ENCODE measurements at regions not wholly inside any gene's neighbourhood (a gene's known extent, or its start where the extent isn't known, plus 50 kb on each side); places are given as distances from the start of the nearest gene placed in this dataset.

- Histone ChIP-seq H3K4me3 (ENCODE audit: low read depth, low read length) (no peak overlapping the region), H3K27ac (ENCODE audit: low read depth, low read length) (no peak overlapping the region), H3K9me3 (ENCODE audit: control insufficient read depth, insufficient read depth, low read length) (no peaks in the 10 kb centered on the region), H3K27me3 (ENCODE audit: control insufficient read depth, insufficient read depth, low read length) (peaks cover 6% of the 10 kb centered on the region)
- TF ChIP-seq CTCF (IDR thresholded peaks at IDR 0.05; ENCODE audit: low read depth, low read length): no peak
- ChIA-PET CTCF (no interaction called here), POLR2A (no interaction called here)
- no peak for DNase-seq (ENCODE audit: low read depth, low spot score)
Observed at GRCh38 chr6:45783716-45784115, 231.9 kb downstream of the CLIC5 start.

- ChIA-PET POLR2A (no interaction called here), CTCF (no interaction called here)
- no peak overlapping the region for H3K27ac ChIP-seq (ENCODE audit: low read depth, low read length)
- H3K9me3 ChIP-seq (ENCODE audit: control insufficient read depth, insufficient read depth, low read length): no peaks in the 10 kb centered on the region
- H3K4me3 ChIP-seq (ENCODE audit: low read depth, low read length): no peak overlapping the region
- no peak for DNase-seq (ENCODE audit: low read depth, low spot score)
- no peak for TF ChIP-seq CTCF (IDR thresholded peaks at IDR 0.05; ENCODE audit: low read depth, low read length)
- peaks cover 6% of the 10 kb centered on the region for H3K27me3 ChIP-seq (ENCODE audit: control insufficient read depth, insufficient read depth, low read length)
Observed at GRCh38 chr6:45781890-45782289, 233.8 kb downstream of the CLIC5 start.

- Histone ChIP-seq H3K4me3 (ENCODE audit: low read depth, low read length) (no peak overlapping the region), H3K27ac (ENCODE audit: low read depth, low read length) (no peak overlapping the region), H3K27me3 (ENCODE audit: control insufficient read depth, insufficient read depth, low read length) (peaks cover 6% of the 10 kb centered on the region), H3K9me3 (ENCODE audit: control insufficient read depth, insufficient read depth, low read length) (no peaks in the 10 kb centered on the region)
- no peak for TF ChIP-seq CTCF (IDR thresholded peaks at IDR 0.05; ENCODE audit: low read depth, low read length)
- DNase-seq (ENCODE audit: low read depth, low spot score): no peak
- POLR2A ChIA-PET: no interaction called here
- CTCF ChIA-PET: no interaction called here
Observed at GRCh38 chr6:45780523-45780922, 235.1 kb downstream of the CLIC5 start.

- Histone ChIP-seq H3K9me3 (ENCODE audit: control insufficient read depth, insufficient read depth, low read length) (no peaks in the 10 kb centered on the region), H3K27ac (ENCODE audit: low read depth, low read length) (no peak overlapping the region), H3K27me3 (ENCODE audit: control insufficient read depth, insufficient read depth, low read length) (peaks cover 17% of the 10 kb centered on the region), H3K4me3 (ENCODE audit: low read depth, low read length) (no peak overlapping the region)
- ChIA-PET POLR2A (no interaction called here), CTCF (no interaction called here)
- no peak for TF ChIP-seq CTCF (IDR thresholded peaks at IDR 0.05; ENCODE audit: low read depth, low read length)
- DNase-seq (ENCODE audit: low read depth, low spot score): no peak
Observed at GRCh38 chr6:45775026-45775697, 240.5 kb downstream of the CLIC5 start.

GRCh38 chr6:45773906-45774305 is 241.8 kb downstream of the CLIC5 start:
- CTCF ChIA-PET: no interaction called here

More at GRCh38 chr6:45773906-45774305, 241.8 kb downstream of the CLIC5 start:
- no peak overlapping the region for H3K4me3 ChIP-seq (ENCODE audit: low read depth, low read length)
- no peaks in the 10 kb centered on the region for H3K9me3 ChIP-seq (ENCODE audit: control insufficient read depth, insufficient read depth, low read length)
- H3K27me3 ChIP-seq (ENCODE audit: control insufficient read depth, insufficient read depth, low read length): peaks cover 19% of the 10 kb centered on the region
- no peak overlapping the region for H3K27ac ChIP-seq (ENCODE audit: low read depth, low read length)
- POLR2A ChIA-PET: no interaction called here
- DNase-seq (ENCODE audit: low read depth, low spot score): no peak
- TF ChIP-seq CTCF (IDR thresholded peaks at IDR 0.05; ENCODE audit: low read depth, low read length): no peak
